Ishikawa (cell line): ENCODE measurements at regions not wholly inside any gene's neighbourhood (a gene's known extent, or its start where the extent isn't known, plus 50 kb on each side); places are given as distances from the start of the nearest gene placed in this dataset.

Source experiments
- CEBPB ChIP-seq: IDR thresholded peaks from 2 replicates; pipeline ENCODE4 v1.6.1; 2012
- CREB1 ChIP-seq: IDR thresholded peaks from 2 replicates; pipeline ENCODE4 v1.6.1; 2012; ENCODE audit warnings: low read depth
- EGR1 ChIP-seq: IDR thresholded peaks from 2 replicates; pipeline ENCODE4 v1.6.1; 2012
- EP300 ChIP-seq: IDR thresholded peaks from 2 replicates; pipeline ENCODE4 v1.6.1; 2012; ENCODE audit warnings: borderline replicate concordance
- FOXM1 ChIP-seq: IDR thresholded peaks from 2 replicates; pipeline ENCODE4 v1.6.1; 2012; ENCODE audit warnings: low read depth, borderline replicate concordance
- MAX ChIP-seq: IDR thresholded peaks from 2 replicates; pipeline ENCODE4 v1.6.1; 2012
- NFIC ChIP-seq: IDR thresholded peaks from 2 replicates; pipeline ENCODE4 v1.6.1; 2012
- RAD21 ChIP-seq: IDR thresholded peaks from 2 replicates; pipeline ENCODE4 v1.6.1; 2012; ENCODE audit warnings: low read depth
- REST ChIP-seq: IDR thresholded peaks from 2 replicates; pipeline ENCODE4 v1.6.1; 2012; ENCODE audit warnings: low read depth, mild to moderate bottlenecking
- TAF1 ChIP-seq: IDR thresholded peaks from 2 replicates; pipeline ENCODE4 v1.6.1; 2012; ENCODE audit warnings: low read depth, mild to moderate bottlenecking
- TCF12 ChIP-seq: IDR thresholded peaks from 2 replicates; pipeline ENCODE4 v1.6.1; 2012; ENCODE audit warnings: low read depth
- TEAD4 ChIP-seq: IDR thresholded peaks from 2 replicates; pipeline ENCODE4 v1.6.1; 2012
- USF1 ChIP-seq: IDR thresholded peaks from 2 replicates; pipeline ENCODE4 v1.6.1; 2012
- YY1 ChIP-seq: IDR thresholded peaks from 2 replicates; pipeline ENCODE4 v1.6.1; 2012; ENCODE audit warnings: low read depth
- ZBTB7A ChIP-seq: IDR thresholded peaks from 2 replicates; pipeline ENCODE4 v1.6.1; 2012; ENCODE audit warnings: low read depth

- TF ChIP-seq NFIC (no peak), USF1 (no peak), YY1 (no peak), ZBTB7A (no peak), TCF12 (no peak), RAD21 (no peak), FOXM1 (no peak), TEAD4 (no peak)
Measured at GRCh38 chr17:15885770-15886169, 59.2 kb upstream of the ADORA2B start.

- TF ChIP-seq NFIC (no peak), MAX (no peak), YY1 (no peak), TCF12 (no peak), ZBTB7A (no peak), EGR1 (no peak), REST (no peak)
Measured at GRCh38 chr17:15886221-15886620, 58.7 kb upstream of the ADORA2B start.

GRCh38 chr17:15886804-15887203, 58.1 kb upstream of the ADORA2B start:
- no peak for TF ChIP-seq USF1
- no peak for TF ChIP-seq EGR1
- no peak for TF ChIP-seq EP300
- TF ChIP-seq CREB1: no peak

- TF ChIP-seq TAF1 (no peak), YY1 (no peak), FOXM1 (no peak), CEBPB (no peak), ZBTB7A (no peak), TCF12 (no peak), RAD21 (no peak), CREB1 (no peak), NFIC (no peak), TEAD4 (no peak), EGR1 (no peak), USF1 (no peak), REST (no peak), EP300 (no peak), MAX (no peak)
Measured at GRCh38 chr17:15888436-15888835, 56.5 kb upstream of the ADORA2B start.

GRCh38 chr17:15890279-15890892, 54.5 kb upstream of the ADORA2B start:
- TF ChIP-seq USF1 (no peak), CEBPB (no peak), EP300 (no peak), FOXM1 (no peak), MAX (no peak), TAF1 (no peak), TEAD4 (no peak)

GRCh38 chr17:15891318-15891717, 53.6 kb upstream of the ADORA2B start:
- TF ChIP-seq EP300 (no peak), TAF1 (no peak), EGR1 (no peak), TCF12 (no peak), NFIC (no peak), FOXM1 (no peak), YY1 (no peak), MAX (no peak), RAD21 (no peak)
